Smooth muscle cell (in vitro differentiated cells): ENCODE measurements at regions not wholly inside any gene's neighbourhood (a gene's known extent, or its start where the extent isn't known, plus 50 kb on each side); places are given as distances from the start of the nearest gene placed in this dataset.

Experiments used
- DNase-seq: peaks from one replicate; lab custom pipeline; 2025; ENCODE audit not compliant: unreplicated experiment; lab: John Stamatoyannopoulos, UW
- H2AFZ ChIP-seq: fragments of 200-600 bp; sonication (generic); 2 replicates; pipeline ENCODE4 v1.6.0; 2016; ENCODE audit warnings: antibody characterized with exemption, low read depth, mild to moderate bottlenecking
- H3F3A ChIP-seq: fragments of 200-600 bp; sonication (generic); 2 replicates; pipeline ENCODE4 v1.6.0; 2017; ENCODE audit warnings: antibody characterized with exemption, low read depth
- H3K27ac ChIP-seq: fragments of 200-600 bp; sonication (generic); 2 replicates; pipeline ENCODE4 v1.5.1; 2016; ENCODE audit warnings: low read depth, mild to moderate bottlenecking
- H3K27me3 ChIP-seq: fragments of 200-600 bp; sonication (generic); 2 replicates; pipeline ENCODE4 v1.6.1; 2016; ENCODE audit warnings: low read depth, mild to moderate bottlenecking
- H3K36me3 ChIP-seq: fragments of 200-600 bp; sonication (generic); 2 replicates; pipeline ENCODE4 v1.5.1; 2016; ENCODE audit warnings: low read depth
- H3K4me1 ChIP-seq: fragments of 200-600 bp; sonication (generic); 2 replicates; pipeline ENCODE4 v1.5.1; 2016; ENCODE audit warnings: low read depth
- H3K4me2 ChIP-seq: fragments of 200-600 bp; sonication (generic); 2 replicates; pipeline ENCODE4 v1.6.0; 2016; ENCODE audit warnings: mild to moderate bottlenecking
- H3K4me3 ChIP-seq: fragments of 200-600 bp; sonication (generic); 2 replicates; pipeline ENCODE4 v1.5.1; 2016; ENCODE audit warnings: mild to moderate bottlenecking
- H3K79me2 ChIP-seq: fragments of 200-600 bp; sonication (generic); 2 replicates; pipeline ENCODE4 v1.6.0; 2016; ENCODE audit warnings: low read depth, mild to moderate bottlenecking
- H3K9ac ChIP-seq: fragments of 200-600 bp; sonication (generic); 2 replicates; pipeline ENCODE4 v1.6.0; 2016; ENCODE audit warnings: low read depth
- H3K9me3 ChIP-seq: fragments of 200-600 bp; sonication (generic); replicated peaks from 2 replicates; pipeline ENCODE4 v1.5.1; 2016; ENCODE audit warnings: low read depth
- H4K20me1 ChIP-seq: fragments of 200-600 bp; sonication (generic); 2 replicates; pipeline ENCODE4 v1.6.0; 2016; ENCODE audit warnings: low read depth
- CTCF ChIP-seq: fragments of 200-600 bp; sonication (generic); IDR thresholded peaks from 2 replicates; pipeline ENCODE4 v1.5.1; 2017; ENCODE audit warnings: borderline replicate concordance, mild to moderate bottlenecking, antibody characterized with exemption; ENCODE audit not compliant: insufficient read depth, poor library complexity, severe bottlenecking
- WGBS: methylation state at CpG from one replicate; pipeline ENCODE4 v1.1.7; 2016; ENCODE audit warnings: low lambda C conversion rate; 5-methylcytosine and 5-hydroxymethylcytosine counted together

- Histone ChIP-seq H3K79me2 (no peaks in the 10 kb centered on the region), H3K4me1 (no peaks in the 10 kb centered on the region), H3K27ac (no peak overlapping the region), H2AFZ (no peak overlapping the region), H3K27me3 (no peaks in the 10 kb centered on the region), H4K20me1 (no peaks in the 10 kb centered on the region), H3K9ac (no peak overlapping the region), H3K9me3 (no peaks in the 10 kb centered on the region), H3F3A (no peaks in the 10 kb centered on the region), H3K36me3 (no peaks in the 10 kb centered on the region), H3K4me3 (no peak overlapping the region), H3K4me2 (no peak overlapping the region)
- 77% methylated on average over 8 of the region's 8 CpGs for WGBS
- no peak for DNase-seq
- TF ChIP-seq CTCF = no peak
These were observed 141.1 kb upstream of the IRX2 start for GRCh38 chr5:2892466-2893000.

GRCh38 chr5:2891781-2892180 lies 140.3 kb upstream of the IRX2 start:
- no peak for TF ChIP-seq CTCF
- 96% methylated on average over 3 of the region's 3 CpGs for WGBS
- Histone ChIP-seq H3K27ac (no peak overlapping the region), H3K79me2 (no peaks in the 10 kb centered on the region), H4K20me1 (no peaks in the 10 kb centered on the region), H2AFZ (no peak overlapping the region), H3K4me1 (no peaks in the 10 kb centered on the region), H3F3A (no peaks in the 10 kb centered on the region), H3K27me3 (no peaks in the 10 kb centered on the region), H3K9ac (no peak overlapping the region), H3K4me2 (no peak overlapping the region), H3K36me3 (no peaks in the 10 kb centered on the region), H3K4me3 (no peak overlapping the region), H3K9me3 (no peaks in the 10 kb centered on the region)
- DNase-seq = no peak

- no peak overlapping the region for H3K4me2 ChIP-seq
- no peaks in the 10 kb centered on the region for H4K20me1 ChIP-seq
- no peak overlapping the region for H3K27ac ChIP-seq
- no peaks in the 10 kb centered on the region for H3F3A ChIP-seq
- H3K9me3 ChIP-seq = no peaks in the 10 kb centered on the region
- TF ChIP-seq CTCF = no peak
- no peak for DNase-seq
- no peak overlapping the region for H2AFZ ChIP-seq
- no peaks in the 10 kb centered on the region for H3K79me2 ChIP-seq
- no peak overlapping the region for H3K4me3 ChIP-seq
- WGBS = 89% methylated on average over 14 of the region's 14 CpGs
- H3K9ac ChIP-seq = no peak overlapping the region
- H3K4me1 ChIP-seq = no peaks in the 10 kb centered on the region
- H3K36me3 ChIP-seq = no peaks in the 10 kb centered on the region
- H3K27me3 ChIP-seq = no peaks in the 10 kb centered on the region
These were observed 138.5 kb upstream of the IRX2 start for GRCh38 chr5:2890011-2890410.

GRCh38 chr5:2888520-2889060 lies 137.1 kb upstream of the IRX2 start:
- Histone ChIP-seq H3K4me3 (no peak overlapping the region), H3F3A (no peaks in the 10 kb centered on the region), H4K20me1 (no peaks in the 10 kb centered on the region), H3K4me2 (no peak overlapping the region), H3K27ac (no peak overlapping the region), H3K4me1 (no peaks in the 10 kb centered on the region), H3K9me3 (no peaks in the 10 kb centered on the region), H2AFZ (no peak overlapping the region), H3K36me3 (no peaks in the 10 kb centered on the region), H3K27me3 (no peaks in the 10 kb centered on the region), H3K79me2 (no peaks in the 10 kb centered on the region), H3K9ac (no peak overlapping the region)
- WGBS = 86% methylated on average over 5 of the region's 5 CpGs
- DNase-seq = no peak
- no peak for TF ChIP-seq CTCF
